HG02970 (cell line): ENCODE measurements at regions not wholly inside any gene's neighbourhood (a gene's known extent, or its start where the extent isn't known, plus 50 kb on each side); places are given as distances from the start of the nearest gene placed in this dataset.

Experiments
- ATAC-seq: cut with Tn5 transposase; IDR thresholded peaks from one replicate; pipeline ENCODE4 v1.9.1; 2021; ENCODE audit warnings: mild to moderate bottlenecking, moderate library complexity, moderate number of reproducible peaks; ENCODE audit not compliant: unreplicated experiment, low FRiP score

GRCh38 chr1:195594322-195594721 lies 1013.9 kb downstream of the KCNT2 start:
- ATAC-seq, result no peak

- no peak for ATAC-seq
Measured at GRCh38 chr1:195591917-195592672, 1016.1 kb downstream of the KCNT2 start.

DNA sequence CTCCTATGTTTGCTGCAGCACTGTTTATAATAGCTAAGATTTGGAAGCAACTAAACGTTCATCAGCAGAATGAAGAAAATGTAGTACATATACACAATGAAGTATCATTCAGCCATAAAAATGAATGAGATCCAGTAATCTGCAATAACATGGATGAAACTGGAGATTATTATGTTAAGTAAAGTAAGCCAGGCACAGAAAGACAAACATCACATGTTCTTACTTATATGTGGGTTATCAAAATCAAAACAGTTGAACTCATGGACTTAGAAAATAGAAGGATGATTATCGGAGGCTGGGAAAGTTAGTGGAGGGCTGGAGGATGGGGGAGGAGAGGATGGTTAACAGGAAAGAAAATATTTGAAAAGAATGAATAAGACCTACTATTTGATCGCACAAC lies 1017.6 kb downstream of the KCNT2 start:
- ATAC-seq, result no peak

GRCh38 chr1:195584870-195585624 lies 1023.2 kb downstream of the KCNT2 start:
- ATAC-seq, result no peak

- ATAC-seq, result no peak
Measured at GRCh38 chr1:195580988-195581387, 1027.3 kb downstream of the KCNT2 start.

- ATAC-seq, result no peak
Measured at GRCh38 chr1:195577748-195578147, 1030.5 kb downstream of the KCNT2 start.

DNA sequence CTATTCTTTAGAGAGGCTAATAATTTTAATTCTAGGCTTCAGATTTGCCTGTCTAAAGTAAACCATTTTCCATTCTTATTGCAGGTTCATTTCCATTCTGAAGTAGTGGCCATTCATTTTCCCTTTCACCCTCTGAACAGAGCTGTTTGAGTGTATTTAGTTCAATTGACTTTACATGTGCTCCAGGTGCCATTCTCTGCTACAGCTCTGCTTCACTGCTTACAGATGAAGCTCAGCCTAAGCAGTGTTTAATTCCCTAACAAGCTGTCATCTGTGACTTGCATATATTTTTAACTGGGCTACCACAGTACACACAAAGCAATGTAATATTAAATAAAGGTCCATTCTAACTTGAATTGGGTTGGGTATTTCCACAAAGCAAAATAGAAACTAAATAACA lies 1031.6 kb downstream of the KCNT2 start:
- no peak for ATAC-seq

- no peak for ATAC-seq
Measured at GRCh38 chr1:195574511-195574910, 1033.7 kb downstream of the KCNT2 start.

GRCh38 chr1:195569934-195570333 lies 1038.3 kb downstream of the KCNT2 start:
- ATAC-seq, result no peak

GRCh38 chr1:195568389-195568788 lies 1039.9 kb downstream of the KCNT2 start:
- ATAC-seq, result no peak

DNA sequence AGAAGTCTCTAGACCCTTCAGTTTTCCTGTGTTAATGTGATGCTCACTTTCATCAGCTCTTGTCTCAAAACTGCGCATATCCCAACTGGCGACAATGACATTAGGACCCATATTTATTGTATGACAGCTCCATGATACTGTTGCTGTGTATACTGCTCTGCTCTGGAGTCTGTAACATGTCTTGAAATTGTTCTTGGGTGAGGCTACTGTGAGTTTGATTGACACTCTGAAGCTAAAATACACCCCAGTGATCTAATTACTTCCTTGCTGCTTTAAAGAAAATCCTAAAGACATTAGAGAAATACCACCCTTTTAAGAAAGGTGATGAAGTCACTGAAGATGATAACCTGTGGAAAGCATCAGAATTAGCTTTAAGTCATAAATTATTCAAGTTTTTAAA lies 1046.2 kb downstream of the KCNT2 start:
- no peak for ATAC-seq

DNA sequence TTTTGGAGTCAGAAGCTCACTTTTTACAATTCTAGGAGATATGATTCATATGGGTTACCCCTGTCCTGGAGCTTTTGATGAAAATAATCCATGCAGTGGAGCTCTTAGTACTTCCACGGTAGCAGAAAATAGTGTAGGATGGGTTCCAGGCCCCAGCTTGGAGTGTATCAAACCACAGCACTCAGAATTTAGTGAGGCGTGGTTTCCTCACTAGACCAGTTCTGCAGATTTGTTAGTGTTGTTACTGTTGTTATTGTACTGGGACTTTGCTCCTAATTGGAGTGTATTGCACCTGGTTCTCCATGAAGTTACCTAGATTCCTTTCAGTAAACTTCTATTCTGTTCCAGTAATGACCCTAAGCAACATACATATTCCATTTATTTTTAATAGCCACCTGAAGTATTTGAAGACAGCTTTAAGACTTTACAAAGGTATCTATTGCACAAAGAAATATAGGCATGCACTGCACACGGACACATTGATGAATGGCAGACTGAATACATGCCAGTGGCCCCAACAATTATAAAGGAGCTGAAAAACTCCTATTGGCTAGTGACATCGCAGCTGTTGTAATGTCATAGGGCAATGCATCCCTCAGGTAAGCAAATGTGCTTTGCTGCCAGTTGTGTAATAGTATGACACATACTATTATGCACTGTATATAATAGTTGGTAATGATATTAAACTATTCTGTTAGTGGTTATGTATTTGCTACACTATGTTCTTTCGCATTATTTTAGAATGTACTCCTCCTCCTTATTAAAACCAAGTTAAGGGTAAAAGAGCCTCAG lies 1058.0 kb downstream of the KCNT2 start:
- ATAC-seq, result no peak

DNA sequence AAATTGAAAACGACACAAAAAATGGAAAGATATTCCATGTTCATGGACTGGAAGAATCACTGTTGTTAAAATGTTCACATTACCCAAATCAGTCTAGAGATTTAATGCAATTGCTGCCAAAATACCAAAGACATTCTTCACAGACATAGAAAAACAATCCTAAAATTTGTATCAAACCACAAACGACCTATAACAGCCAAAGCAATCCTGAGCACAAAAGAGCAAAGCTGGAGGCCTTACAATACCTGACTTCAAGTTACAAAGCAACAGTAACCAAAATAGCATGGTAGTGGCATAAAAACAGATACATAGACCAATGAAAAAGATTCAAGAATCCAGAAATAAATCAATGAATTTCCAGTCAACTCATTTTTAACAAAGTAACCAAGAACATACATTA lies 1077.3 kb downstream of the KCNT2 start:
- no peak for ATAC-seq

GRCh38 chr1:195529881-195530280 lies 1078.4 kb downstream of the KCNT2 start:
- ATAC-seq, result no peak

- ATAC-seq, result no peak
Measured at GRCh38 chr1:195520757-195521156, 1087.5 kb downstream of the KCNT2 start.

DNA sequence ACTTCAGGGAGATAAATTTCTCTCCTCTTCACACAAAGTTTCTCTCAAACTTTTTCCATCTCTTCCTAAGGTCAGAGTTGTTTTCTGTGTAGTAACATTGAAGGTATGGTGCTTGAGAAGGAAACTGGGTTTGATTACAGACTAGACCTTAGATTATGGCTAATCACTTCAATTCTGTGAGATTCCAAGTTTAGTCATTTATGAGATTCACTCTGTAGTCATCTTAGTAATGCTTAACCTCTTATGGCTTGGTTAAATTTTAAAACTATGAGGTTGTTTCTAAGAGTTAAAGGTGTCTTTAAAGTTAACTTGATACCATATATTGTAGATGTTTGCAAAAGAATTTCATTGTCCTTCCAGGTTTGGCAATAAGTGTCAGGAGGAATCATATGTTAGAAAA lies 1092.2 kb downstream of the KCNT2 start:
- ATAC-seq, result no peak

GRCh38 chr1:195511501-195511900 lies 1096.7 kb downstream of the KCNT2 start:
- no peak for ATAC-seq

- ATAC-seq, result no peak
Measured at GRCh38 chr1:195501118-195501517, 1107.1 kb downstream of the KCNT2 start.

GRCh38 chr1:195495720-195496635 lies 1112.3 kb downstream of the KCNT2 start:
- no peak for ATAC-seq

GRCh38 chr1:195482137-195482536 lies 1126.1 kb downstream of the KCNT2 start:
- ATAC-seq, result no peak
